LNCAP (cell line): ENCODE measurements at regions not wholly inside any gene's neighbourhood (a gene's known extent, or its start where the extent isn't known, plus 50 kb on each side); places are given as distances from the start of the nearest gene placed in this dataset.

ENCODE experiments used
- CTCF ChIP-seq: fragments of 450-650 bp; IDR thresholded peaks from 2 replicates; pipeline ENCODE4 v1.5.1; 2017; ENCODE audit warnings: mild to moderate bottlenecking

DNA sequence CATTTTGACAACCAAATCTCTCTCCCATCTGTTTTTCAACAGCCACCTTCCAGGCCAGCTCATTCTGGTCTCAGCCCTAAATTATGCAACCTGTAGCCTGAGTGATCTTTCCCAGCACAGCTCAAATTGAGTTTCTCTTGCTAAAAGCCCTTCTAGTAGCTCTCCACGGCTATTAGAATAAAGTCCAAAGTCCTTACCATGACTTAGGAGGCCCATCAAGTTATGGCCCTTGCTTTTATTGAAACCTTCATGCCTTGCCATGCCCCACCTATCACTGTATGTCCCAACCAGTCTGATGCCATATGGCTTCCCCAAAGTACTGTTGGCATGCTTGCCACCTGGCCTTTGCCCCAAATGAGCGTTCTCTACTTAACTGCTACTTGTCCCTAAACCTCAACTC is 303.5 kb upstream of the GADL1 start:
- no peak for TF ChIP-seq CTCF

DNA sequence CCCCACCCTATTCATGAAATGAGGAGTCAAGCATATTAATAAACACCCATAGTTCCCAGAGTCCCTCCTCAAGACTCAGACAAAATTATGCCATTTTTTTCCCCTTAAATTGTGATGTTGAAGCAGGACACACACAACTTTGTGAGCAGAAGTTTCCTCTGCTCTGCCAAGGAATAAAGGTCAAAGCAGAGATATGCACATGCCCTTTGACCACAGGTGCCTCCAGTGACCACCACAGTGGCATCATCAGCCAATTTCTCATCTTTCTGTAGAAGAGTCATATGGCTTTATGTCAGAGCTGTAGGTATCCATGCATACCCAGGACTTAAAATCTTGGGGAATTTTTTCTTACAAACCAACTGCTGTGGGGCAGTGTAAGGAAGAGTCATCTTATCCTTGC is 304.4 kb upstream of the GADL1 start:
- no peak for TF ChIP-seq CTCF

DNA sequence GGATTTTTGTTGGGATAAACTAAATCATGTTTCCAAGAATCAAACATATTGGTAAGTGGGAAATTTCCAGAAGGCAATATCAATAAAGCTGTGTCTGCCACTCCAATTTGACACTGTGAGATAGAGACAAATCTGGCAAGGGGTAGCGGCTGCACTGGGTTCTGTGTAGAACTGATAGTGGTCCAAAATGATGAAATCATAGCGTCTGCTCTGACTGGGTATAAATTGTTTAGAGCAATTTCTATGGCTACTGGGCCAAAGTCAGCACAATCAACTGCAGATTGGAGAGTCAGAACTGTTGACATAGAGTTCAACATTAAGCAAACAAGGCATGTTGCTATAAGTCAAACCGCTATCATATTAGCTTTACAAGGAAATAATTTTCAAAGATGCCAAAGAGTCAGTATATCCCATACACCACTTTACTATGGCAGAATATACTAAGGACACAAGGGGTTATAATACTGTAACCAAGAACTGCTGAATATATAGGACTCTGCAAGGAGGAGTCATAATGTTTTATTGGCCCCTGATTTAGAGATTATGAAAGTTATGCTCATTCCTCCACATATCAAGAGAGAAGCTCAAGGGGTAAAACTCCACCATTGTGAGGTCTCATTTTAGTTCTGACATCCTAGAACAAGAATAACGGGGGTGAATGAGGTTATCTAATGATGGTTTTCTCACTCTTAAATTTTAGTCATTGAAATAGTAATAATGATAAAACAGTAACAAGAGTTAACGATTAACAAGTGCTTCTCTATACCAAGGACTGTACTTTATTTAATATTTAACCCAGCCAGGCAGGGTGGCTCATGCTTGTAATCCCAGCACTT is 309.7 kb upstream of the GADL1 start:
- TF ChIP-seq CTCF: no peak

DNA sequence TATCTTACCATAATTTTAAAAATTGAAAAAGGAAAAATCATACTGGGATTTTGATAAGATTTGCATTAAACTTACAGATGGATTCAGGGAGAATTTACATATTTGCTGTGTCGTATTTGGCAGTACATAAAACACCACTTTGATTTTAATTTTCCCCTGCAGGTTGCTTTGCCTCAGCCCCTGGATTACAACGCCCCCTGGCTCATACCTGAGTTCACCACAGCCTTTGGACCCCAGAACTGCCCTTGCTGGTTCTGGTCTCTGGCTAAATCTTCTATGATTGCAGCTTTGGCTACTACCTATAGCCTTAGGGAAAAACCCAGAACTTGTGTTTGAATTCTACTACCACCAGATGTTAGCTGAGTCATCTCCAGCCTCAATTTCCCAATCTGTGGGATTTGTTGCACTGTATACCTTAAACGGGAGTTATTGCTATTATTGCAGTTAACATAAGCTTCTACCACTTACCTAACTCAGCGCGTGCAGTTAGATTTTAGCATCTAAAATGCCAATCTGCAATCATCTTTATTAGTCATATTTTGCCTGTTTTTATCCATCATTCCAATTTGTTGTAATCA is 315.7 kb upstream of the GADL1 start:
- no peak for TF ChIP-seq CTCF

GRCh38 chr3:31213869-31214486 is 318.7 kb upstream of the STT3B start:
- TF ChIP-seq CTCF: no peak

- no peak for TF ChIP-seq CTCF
Measured at GRCh38 chr3:31218082-31218481, 314.6 kb upstream of the STT3B start.

GRCh38 chr3:31219131-31219843 is 313.4 kb upstream of the STT3B start:
- TF ChIP-seq CTCF: no peak
